ENCODE measurements at regions not wholly inside any gene's neighbourhood (a gene's known extent, or its start where the extent isn't known, plus 50 kb on each side); places are given as distances from the start of the nearest gene placed in this dataset.
"Not testable (repeated sequence)": the region's sequence is repeated elsewhere in the genome, so short reads cannot be mapped to it uniquely, and the experiment has no call there.

DNA sequence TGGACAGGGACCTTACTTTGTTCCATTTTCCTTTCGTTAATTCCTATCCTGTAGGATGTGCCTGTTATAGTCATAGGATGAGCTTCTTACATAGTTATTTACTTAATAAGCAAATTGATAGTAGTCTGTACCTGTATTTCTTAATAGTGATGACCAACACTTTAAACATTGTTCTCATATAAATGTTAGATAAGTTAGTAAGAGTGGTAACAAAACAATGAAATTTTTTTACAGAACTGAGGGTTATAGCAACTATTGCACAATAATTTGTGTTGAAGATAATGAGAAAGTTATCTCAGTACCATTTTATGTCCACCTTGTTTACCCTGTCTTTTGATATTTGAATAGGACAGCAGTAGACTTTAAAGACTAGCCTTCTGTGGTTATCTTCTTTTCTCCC, 162.9 kb upstream of the ELL2 start:
- DNase-seq = no peak

DNA sequence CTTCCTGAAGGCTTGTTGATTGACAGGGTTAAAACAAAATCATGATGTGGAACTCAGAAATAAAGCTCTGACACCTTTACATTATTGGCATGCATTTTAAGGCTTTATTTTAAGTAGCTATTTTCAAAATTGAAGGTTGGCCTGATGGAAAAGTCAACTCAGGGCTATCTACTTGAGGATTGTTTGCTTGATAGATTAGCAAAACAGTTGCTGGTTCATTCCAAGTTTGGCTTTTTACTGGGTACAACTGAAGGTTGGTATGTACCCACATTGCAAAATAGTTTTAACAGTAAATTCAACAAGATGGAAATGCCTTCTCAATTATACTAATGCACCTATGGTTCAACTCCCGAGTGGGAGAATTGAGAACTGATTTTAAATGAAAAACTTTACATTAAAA, 161.8 kb upstream of the ELL2 start:
- DNase-seq = no peak

DNA sequence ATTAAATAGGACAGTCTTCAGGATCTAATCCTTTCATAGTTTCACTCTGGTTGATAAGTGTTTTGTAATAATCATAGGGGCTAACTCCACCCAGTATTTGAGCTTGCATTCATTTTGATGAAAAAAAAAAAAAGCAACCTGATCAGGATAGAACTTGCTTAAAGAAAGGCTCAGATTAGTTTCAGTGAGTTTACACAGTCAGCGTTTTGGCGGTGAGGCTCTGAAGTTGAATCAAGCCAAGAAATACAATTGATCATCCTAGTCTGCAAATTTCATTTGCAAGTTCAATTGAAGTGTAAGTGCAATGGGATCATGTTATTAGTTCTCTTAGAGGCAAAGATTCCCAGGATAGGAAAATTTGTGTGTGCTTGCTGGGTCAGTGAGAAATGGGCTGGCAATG, 159.7 kb upstream of the ELL2 start:
- DNase-seq = no peak

DNA sequence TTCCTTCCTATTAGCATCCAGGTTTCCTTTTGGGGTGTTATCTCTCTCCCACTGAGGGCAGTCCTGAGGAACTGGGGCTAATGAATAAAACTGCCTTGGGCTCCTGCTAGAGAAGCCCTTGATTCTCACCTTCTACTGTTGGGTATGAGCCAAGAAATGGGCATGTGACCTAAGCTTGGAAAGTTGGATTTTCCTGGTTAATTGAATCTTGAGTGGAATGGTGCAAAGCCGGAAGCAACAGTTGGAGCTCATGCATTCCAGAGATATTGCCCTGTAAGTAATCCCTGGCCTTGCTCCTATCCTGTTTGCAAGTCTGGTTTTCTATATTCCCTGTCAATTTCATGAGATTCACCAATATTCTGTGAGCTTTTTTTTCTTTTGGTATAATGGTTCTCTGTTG, 158.5 kb upstream of the ELL2 start:
- DNase-seq = no peak

DNA sequence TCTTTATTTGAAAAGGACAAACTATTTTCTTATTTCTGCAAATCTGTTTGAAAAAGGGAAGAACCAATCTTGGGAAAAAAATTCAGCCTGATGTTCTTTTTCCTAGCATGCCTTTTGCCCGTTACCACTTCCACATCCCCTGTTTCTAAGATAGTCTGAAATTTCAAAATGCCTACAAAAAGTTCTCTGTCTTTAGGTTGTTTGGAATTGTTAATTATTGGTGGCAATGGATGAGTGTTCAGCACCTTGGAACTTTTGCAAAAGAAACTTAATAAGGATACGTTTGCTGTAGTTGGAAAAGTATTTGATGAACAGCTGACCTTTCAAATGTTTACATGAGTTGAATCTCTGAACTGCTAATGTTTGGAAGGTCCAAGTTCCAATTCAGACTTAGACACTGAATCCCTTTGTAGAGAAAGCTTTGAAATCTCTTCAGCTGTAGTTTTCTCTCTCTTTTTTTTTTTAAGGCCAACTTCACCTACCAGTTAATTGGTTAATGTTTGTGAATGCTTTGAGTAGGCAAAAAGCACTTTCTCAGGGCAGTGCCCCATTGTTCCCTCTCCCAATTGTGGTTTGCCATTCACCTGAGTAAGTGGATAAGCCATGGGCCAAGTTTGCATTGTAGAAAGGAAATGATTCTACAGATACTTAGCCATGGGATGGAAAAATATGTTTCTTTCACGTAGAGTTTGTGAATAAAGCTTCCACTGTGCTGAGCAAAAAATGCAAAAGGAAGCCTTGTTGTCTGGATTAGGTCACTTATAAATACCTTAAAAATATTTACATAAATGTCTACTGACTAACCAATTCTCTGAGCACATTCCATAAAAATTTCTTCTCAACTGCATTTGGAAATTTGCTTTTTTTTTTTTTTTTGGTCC, 156.4 kb upstream of the ELL2 start:
- DNase-seq = no peak

DNA sequence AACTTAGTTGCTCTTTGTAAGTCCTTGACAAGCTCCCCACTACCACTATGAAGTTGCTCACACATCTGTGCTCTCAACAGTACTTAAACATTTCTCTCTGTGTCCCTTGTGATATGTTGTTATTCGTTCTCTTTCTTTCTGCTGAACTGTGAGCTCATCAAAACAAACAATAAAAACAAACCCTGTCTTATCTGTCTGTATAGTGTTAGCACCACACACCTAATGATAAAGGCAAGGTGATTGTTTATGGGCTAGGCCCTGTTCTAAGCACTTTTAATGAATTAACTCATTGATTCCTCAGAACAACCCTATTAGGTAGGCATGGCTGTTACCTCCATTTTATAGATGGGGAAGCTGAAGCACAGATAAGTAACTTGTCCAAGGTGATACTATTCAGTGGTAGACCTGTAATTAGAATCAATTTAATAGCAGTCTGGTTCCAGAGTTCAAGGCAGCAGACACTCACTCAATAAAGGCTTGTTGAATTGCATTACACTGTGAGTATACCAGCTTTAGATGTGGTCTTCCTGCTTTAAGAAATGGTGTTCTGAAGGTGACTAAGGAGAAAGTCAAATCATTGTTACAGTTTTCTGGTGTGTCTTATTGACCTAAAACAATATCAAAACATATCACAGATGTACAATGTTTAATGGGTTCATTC, 153.6 kb upstream of the ELL2 start:
- DNase-seq = no peak

DNA sequence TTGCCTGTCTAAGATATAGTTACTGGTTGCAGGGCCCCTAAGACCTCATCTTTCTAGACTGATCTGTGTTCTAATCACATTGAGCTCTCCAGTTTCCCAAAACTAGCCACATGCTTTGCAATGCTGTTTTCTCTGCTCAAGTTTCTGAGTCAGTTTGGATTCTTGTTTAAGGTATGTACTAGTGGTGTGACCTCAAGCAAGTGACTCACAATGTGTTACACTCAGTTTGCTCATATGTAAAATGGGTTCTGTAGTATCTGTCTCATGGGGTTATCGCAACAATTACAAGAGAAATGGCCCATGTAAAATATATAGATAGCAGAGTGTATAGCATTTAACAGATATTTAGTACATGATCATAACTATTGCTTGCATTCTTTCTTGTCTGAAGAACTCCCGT, 153.1 kb upstream of the ELL2 start:
- DNase-seq = no peak

DNA sequence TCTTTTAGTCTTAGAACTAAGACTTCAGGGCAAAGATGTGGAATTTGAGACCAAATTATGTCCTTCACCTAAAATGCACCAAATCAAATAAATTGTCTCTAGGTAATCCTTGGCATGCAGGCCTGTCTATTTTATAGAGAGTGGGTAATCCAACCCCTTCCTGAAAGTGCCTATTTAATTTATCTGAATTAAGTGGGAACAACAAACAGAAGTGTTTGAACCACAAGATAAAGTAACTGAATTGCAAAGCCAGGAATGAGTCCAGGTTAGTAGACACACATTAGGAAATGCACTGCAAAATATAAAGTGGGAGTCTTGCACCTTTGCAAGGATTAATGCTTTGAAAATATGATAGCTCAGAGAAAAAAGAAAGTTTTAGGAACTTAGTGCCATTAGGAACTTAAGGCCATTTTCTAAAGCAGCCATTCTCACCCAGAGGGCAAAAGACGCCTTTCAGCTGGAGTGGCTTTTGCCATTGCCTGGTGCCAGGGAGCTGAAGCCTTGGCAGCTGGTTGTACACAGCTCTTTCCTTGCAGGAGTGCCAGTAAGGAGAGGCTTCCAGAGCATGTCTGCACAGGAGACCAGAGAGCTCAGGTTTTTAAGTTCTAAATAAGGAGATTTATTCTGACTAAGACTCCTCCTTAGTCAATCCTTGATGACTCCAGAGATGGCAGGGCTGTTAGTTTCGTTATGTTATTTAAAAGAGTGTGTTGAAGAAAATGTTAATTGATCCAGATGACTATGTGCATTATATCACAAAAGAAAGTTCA, 151.7 kb upstream of the ELL2 start:
- DNase-seq = no peak

DNA sequence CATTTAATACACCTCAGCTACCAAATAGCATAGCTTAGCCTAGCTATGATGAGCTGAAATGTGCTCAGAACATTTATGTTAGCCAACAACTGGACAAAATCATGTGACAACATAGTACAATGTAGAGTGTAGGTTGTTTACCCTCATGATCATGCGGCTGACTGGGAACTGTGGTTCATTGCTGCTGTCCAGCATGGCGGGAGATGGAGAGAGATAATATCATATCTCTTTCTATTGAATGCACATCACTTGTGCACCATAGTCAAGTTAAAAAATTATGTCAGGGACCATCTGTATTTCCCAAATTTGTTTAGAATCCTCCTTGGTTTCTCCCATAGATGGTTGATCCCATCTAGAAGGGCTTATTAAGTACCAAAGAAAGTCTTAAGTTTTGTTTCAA, 151.1 kb upstream of the ELL2 start:
- DNase-seq = no peak

DNA sequence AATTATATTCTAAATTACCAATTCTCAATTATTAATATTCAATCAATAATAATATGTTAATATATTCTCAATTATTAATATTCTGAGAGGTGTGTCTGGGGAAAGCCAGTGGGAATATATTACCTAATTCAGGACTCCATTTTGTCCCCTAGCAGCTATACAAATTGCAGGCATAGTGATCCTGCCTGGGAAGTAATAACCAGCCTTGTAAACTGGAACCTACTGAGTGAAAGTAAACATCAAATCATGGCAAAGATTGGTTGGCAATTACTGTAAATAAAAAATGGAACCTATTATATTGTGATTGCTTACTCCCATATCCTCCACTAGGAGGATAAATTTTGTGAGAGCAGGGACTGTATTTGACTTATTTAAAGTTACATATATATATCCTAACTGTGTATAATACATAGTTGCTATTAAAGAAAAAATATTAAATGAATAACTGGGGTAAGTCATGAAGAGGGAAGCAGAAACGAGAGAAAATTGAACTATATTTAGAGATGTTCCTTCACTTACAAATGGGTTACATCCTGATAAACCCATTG, 150.5 kb upstream of the ELL2 start:
- no peak for DNase-seq

DNA sequence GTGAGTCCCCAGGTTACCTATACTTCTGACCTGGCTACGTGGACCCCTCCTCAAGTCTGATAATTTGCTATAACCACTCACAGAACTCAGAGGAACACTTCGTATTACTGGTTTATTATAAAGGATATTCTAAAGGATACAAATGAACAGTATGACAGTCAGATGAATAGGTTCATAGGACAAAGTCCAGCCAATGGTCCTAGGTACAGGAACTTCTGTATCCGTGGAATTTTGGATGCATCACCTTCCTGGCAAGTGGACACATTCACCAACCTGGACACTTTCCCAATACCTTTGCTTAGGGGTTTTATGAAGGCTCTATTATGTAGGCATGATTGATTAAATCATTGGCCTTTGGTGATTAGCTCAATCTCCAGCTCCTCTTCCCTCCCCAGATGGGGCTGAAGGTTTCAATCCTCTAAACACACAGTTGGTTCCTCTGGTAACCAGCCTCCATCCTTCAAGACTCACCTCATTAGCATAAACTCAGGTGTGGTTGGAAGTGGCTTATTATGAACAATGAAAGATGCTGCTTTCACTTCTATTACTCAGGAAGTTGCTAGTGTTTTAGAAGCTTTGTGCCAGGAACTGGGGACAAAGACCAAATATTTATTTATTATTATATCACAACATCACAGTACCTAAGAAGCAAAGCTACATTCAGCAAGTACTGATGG, 149.6 kb upstream of the ELL2 start:
- no peak for DNase-seq

DNA sequence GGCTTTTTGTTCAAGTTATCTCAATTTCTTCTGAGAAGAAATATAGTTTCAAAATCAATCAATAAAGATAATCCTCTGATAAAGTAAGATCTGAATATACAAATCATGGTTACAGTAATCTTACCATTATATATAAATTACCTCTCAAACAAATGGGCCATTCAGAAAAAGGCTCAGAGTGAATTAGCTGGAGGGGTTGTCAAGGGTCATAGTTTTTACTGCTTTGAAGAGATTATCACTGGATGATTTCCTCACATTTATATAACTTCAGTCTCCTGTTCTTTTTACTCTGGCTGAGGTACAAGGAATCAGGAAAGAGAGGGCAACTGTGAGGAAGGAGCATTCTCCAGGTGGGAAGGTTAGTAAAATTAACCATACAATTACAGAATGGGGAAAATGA, 148.6 kb upstream of the ELL2 start:
- no peak for DNase-seq

DNA sequence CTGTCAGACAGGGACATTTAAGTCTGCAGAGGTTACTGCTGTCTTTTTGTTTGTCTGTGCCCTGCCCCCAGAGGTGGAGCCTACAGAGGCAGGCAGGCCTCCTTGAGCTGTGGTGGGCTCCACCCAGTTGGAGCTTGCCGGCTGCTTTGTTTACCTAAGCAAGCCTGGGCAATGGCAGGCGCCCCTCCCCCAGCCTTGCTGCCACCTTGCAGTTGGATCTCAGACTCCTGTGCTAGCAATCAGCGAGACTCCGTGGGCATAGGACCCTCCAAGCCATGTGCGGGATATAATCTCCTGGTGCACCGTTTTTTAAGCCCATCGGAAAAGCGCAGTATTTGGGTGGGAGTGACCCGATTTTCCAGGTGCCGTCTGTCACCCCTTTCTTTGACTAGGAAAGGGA, 147.0 kb upstream of the ELL2 start:
- DNase-seq = not testable (repeated sequence)

DNA sequence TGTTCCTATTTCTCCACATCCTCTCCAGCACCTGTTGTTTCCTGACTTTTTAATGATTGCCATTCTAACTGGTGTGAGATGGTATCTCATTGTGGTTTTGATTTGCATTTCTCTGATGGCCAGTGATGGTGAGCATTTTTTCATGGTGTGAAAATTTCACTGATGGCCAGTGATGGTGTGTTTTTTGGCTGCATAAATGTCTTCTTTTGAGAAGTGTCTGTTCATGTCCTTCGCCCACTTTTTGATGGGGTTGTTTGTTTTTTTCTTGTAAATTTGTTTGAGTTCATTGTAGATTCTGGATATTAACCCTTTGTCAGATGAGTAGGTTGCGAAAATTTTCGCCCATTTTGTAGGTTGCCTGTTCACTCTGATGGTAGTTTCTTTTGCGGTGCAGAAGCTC, 142.2 kb upstream of the ELL2 start:
- not testable (repeated sequence) for DNase-seq

DNA sequence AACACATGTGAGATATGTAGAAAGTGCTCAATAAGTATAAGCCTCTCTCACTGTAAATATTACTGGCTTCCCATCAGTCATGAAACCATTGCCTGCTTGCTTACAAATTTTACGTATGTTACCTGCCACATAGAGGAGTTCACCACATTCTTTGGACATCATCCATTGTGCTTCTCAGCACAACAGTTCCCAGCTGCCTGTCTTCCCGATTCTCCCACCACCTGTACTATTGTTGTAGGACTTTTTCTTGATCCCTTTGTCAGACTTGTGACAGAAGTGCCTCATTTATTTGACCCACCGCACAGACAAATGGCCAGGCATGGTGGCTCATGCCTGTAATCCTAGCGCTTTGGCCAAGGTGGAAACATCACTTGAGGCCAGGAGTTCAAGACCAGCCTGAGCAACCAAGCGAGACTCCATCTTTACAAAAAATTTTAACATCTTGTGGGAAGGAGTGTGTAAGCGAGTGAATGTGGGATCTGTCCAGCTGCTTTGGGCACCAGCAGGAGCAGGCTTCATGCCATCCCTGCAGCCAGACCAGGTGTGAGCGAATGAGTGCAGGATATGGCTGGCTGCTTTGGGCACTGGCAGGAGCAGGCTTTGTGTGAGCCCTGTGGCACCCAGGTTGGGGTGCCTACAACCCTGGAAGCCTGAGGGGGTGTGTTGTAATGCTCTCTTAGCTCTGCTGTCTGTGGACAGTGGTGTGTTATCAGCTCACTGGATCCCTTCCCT, 139.9 kb upstream of the ELL2 start:
- no peak for DNase-seq

DNA sequence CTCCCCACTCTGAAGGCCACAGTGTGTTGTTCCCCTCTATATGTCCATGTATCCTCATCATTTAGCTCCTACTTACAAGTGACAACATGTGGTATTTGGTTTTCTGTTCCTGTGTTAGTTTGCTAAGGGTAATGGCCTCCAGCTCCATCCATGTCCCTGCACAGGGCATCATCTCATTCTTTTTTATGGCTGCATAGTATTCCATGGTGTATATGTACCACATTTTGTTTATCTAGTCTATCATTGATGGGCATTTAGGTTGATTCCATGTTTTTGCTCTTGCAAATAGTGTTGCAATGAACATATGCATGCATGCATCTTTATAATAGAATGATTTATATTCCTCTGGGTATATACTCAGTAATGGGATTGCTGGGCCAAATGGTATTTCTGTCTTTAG, 135.8 kb upstream of the ELL2 start:
- DNase-seq = not testable (repeated sequence)

DNA sequence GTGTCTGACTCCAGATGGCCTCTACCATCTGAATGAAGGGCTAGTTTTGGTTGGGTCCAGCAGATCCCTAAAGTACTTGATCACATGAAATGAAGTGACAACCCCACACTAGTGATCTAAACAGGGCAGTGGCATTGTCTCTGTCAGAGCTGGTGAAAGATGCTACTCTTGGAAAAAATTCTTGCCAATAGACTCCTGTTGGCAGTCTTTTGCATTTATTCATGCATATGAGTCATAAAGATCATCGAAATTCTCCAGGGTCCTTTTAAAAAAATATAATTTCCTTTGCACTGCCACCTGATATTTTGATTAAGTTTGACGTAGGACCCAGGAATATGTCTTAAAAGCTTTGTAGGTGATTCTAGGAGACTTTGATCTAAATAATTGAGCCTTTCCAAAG, 135.1 kb upstream of the ELL2 start:
- no peak for DNase-seq

DNA sequence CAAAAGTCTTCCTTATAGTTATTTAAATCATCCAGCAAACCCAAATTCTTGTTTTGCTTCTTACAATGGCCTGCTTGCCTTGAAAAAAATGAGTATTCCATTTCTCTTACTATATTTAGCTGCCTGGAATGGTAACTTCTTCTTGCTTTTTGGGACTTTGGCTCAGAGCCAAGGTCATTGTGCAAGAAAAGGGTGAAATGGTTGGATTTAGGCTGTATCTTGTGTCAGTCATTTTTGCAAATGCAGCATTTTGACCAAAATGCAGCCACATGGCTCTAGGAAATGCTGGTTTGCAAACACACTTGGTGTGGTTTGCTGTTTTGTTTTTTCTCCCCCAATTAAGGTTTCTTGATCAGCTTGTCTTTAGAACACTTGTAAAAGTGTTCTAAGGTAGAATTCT, 133.3 kb upstream of the ELL2 start:
- no peak for DNase-seq

DNA sequence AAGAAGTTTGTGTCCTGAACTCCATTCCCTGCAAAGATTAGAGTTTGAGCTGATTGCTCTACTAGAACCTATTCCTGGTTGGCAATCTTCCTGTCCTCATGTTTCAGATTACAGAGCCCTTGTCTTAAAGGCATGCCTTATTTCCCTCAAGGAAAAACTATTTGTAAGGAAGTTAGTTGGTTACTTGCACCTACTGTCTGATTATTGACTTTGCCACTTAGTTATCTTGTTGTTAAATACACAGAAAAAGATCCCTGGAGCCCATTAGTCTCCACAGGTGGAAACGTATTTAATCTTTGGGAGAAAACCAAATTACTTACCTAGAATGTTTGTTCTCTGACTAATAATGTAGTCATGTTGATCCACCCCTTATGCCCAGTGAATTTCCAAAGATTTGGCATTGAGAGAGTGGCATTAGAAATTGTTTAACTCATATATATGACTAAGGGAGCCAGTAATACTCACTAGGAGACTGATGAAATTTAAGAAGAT, 132.3 kb upstream of the ELL2 start:
- DNase-seq = no peak

DNA sequence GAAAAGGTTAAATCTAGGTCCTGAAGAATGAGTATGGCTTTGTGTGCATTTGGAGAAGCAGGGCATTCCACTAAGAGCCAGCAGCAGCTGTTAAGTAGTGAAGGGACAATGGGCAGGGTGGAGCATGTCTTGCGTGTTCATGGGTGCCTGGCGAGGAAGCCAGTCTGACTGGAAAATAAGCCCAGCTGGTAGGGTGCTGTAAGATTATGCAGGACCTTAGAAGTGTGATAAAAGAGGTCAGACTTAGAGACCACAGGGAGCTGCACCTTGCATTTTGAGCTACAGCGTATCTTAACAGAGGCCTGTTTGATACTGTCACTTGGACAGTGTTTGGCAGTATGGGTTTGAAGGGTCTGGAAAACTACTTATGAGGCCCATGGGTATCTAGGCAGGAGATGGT, 131.7 kb upstream of the ELL2 start:
- no peak for DNase-seq

DNA sequence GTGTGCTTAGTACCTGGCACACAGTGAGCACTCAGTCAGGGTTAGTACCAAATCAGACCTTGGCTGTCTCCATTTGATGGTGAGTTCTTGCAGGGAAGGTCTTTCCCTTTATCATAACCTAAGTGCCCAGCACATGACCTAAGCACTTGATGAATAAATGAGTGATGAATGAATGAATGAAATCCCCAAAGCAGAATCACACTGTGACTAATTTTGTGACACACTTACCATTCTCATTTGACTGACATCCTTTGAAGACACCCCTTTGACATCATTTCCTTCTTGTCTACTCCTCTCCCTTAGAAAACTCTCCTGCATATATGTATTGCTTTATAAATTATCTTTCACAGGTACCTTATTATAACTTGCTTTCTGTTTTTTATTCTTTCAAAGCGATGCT, 130.2 kb upstream of the ELL2 start:
- no peak for DNase-seq

DNA sequence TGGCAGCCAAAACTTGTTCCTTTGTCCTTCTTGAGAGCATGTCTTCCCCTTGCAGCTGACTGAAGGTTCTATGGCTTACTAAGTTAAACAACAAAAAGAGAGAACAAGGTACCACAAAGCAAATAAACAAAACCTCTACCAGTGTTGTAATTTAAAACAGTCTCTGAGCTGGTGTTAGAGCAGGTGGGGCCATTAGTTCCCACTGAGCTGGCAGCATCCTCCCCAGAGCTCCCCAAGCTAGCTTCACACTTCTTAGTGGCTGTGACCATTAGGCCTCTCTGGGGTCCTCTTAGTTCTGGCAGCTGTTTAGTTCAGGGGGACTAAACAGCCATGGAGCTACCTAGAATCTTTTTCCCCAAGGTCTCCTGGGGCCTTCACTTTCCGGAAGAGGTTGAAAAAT, 128.6 kb upstream of the ELL2 start:
- DNase-seq = no peak

Measured in activated CD4-positive, alpha-beta T cell treated with anti-CD3 and anti-CD28 coated beads for 4 hours (primary cell).